Fibroblast of villous mesenchyme (primary cell): ENCODE measurements at regions not wholly inside any gene's neighbourhood (a gene's known extent, or its start where the extent isn't known, plus 50 kb on each side); places are given as distances from the start of the nearest gene placed in this dataset.
"Not testable (repeated sequence)": the region's sequence is repeated elsewhere in the genome, so short reads cannot be mapped to it uniquely, and the experiment has no call there.

Experiments used
- DNase-seq: peaks from one replicate; pipeline ENCODE4 v3.0.0-alpha.2; 2010; ENCODE audit warnings: low read depth
- H3K4me3 ChIP-seq: 2 replicates; pipeline ENCODE4 v1.5.1; 2011; ENCODE audit warnings: low read depth, mild to moderate bottlenecking, low read length
- CTCF ChIP-seq: IDR thresholded peaks from 2 replicates; pipeline ENCODE4 v1.5.1; 2012; ENCODE audit warnings: low read depth, mild to moderate bottlenecking, low read length; ENCODE audit not compliant: insufficient read depth

- no peak for DNase-seq
Observed at GRCh38 chr7:407721-408539, 111.7 kb downstream of the PDGFA start.

GRCh38 chr7:408751-409311, 110.8 kb downstream of the PDGFA start:
- H3K4me3 ChIP-seq, result no peak overlapping the region
- DNase-seq, result no peak
- TF ChIP-seq CTCF, result no peak

More at GRCh38 chr7:407721-408539, 111.7 kb downstream of the PDGFA start:
- TF ChIP-seq CTCF, result no peak
- no peak overlapping the region for H3K4me3 ChIP-seq

GRCh38 chr7:409339-410281, 110.0 kb downstream of the PDGFA start:
- DNase-seq, result no peak

GRCh38 chr7:410395-410910, 109.2 kb downstream of the PDGFA start:
- no peak for DNase-seq
- no peak overlapping the region for H3K4me3 ChIP-seq
- TF ChIP-seq CTCF, result no peak

More at GRCh38 chr7:409339-410281, 110.0 kb downstream of the PDGFA start:
- TF ChIP-seq CTCF, result no peak
- no peak overlapping the region for H3K4me3 ChIP-seq

- DNase-seq, H3K4me3 ChIP-seq: not testable (repeated sequence)
Observed at GRCh38 chr7:411116-411515, 108.5 kb downstream of the PDGFA start.

GRCh38 chr7:411677-412312, 107.9 kb downstream of the PDGFA start:
- no peak for DNase-seq
- no peak overlapping the region for H3K4me3 ChIP-seq
- TF ChIP-seq CTCF, result no peak
